Transverse colon (tissue), 3 donors: ENCODE measurements at regions not wholly inside any gene's neighbourhood (a gene's known extent, or its start where the extent isn't known, plus 50 kb on each side); places are given as distances from the start of the nearest gene placed in this dataset.
"Not testable (repeated sequence)": the region's sequence is repeated elsewhere in the genome, so short reads cannot be mapped to it uniquely, and the experiment has no call there.

Source experiments
- CTCF ChIP-seq, 5 experiments: fragments of 200-600 bp in 3 of 5; fragments of 450-650 bp in 2 of 5; sonication (generic) in 3 of 5; IDR thresholded peaks; 1 replicate in 2 of 5; 2 replicates in 3 of 5; pipeline ENCODE4 v1.5.1; 2016 to 2017; ENCODE audit warnings: antibody characterized with exemption in 5 of 5, inconsistent platforms in 3 of 5, mild to moderate bottlenecking in 2 of 5, moderate library complexity in 1 of 5
- POLR2A ChIP-seq: fragments of 450-650 bp; IDR thresholded peaks from one replicate; pipeline ENCODE4 v1.6.1; 2016; ENCODE audit warnings: antibody characterized with exemption, mild to moderate bottlenecking, moderate library complexity

GRCh38 chr13:22814433-22814832, 366.3 kb upstream of the SGCG start:
- TF ChIP-seq CTCF (IDR thresholded peaks at IDR 0.05); POLR2A: not testable (repeated sequence)
